Mesendoderm (in vitro differentiated cells): ENCODE measurements at regions not wholly inside any gene's neighbourhood (a gene's known extent, or its start where the extent isn't known, plus 50 kb on each side); places are given as distances from the start of the nearest gene placed in this dataset.
A peak's percentile ranks its signal among the peaks of the same experiment; 100 is the strongest.

Experiments used
- DNase-seq: peaks from one replicate; pipeline ENCODE4 v3.0.0; 2013
- H2AK5ac ChIP-seq: 2 replicates; pipeline ENCODE4 v1.6.1; 2013; ENCODE audit warnings: low read length, inconsistent platforms
- H2BK120ac ChIP-seq: 2 replicates; pipeline ENCODE4 v1.6.1; 2013; ENCODE audit warnings: low read depth, mild to moderate bottlenecking, low read length, moderate library complexity, mixed read lengths
- H2BK15ac ChIP-seq: replicated peaks from 2 replicates; pipeline ENCODE4 v1.6.1; 2013; ENCODE audit warnings: low read depth, mild to moderate bottlenecking, moderate library complexity
- H2BK5ac ChIP-seq: 2 replicates; pipeline ENCODE4 v1.6.1; 2013; ENCODE audit warnings: low read length, inconsistent platforms
- H3K18ac ChIP-seq: 2 replicates; pipeline ENCODE4 v1.6.1; 2013; ENCODE audit warnings: mild to moderate bottlenecking, low read length, mixed read lengths
- H3K23ac ChIP-seq: one replicate; pipeline ENCODE4 v1.6.1; 2013; ENCODE audit warnings: low read length
- H3K27ac ChIP-seq: 2 replicates; pipeline ENCODE4 v1.5.1; 2013; ENCODE audit warnings: low read depth, mild to moderate bottlenecking, inconsistent platforms, low read length, moderate library complexity
- H3K27me3 ChIP-seq: 2 replicates; pipeline ENCODE4 v1.6.1; 2013; ENCODE audit warnings: low read length, control low read depth, mild to moderate bottlenecking, inconsistent platforms; ENCODE audit not compliant: insufficient read depth, poor library complexity
- H3K36me3 ChIP-seq: 2 replicates; pipeline ENCODE4 v1.6.1; 2013; ENCODE audit warnings: low read length, inconsistent platforms; ENCODE audit not compliant: control insufficient read depth, insufficient read depth
- H3K4ac ChIP-seq: one replicate; pipeline ENCODE4 v1.6.1; 2013; ENCODE audit warnings: low read depth, mild to moderate bottlenecking, low read length, moderate library complexity
- H3K4me1 ChIP-seq: 2 replicates; pipeline ENCODE4 v1.6.1; 2013; ENCODE audit warnings: low read depth, low read length, inconsistent platforms; ENCODE audit not compliant: control insufficient read depth
- H3K4me2 ChIP-seq: 2 replicates; pipeline ENCODE4 v1.6.1; 2013; ENCODE audit warnings: low read length
- H3K4me3 ChIP-seq: 2 replicates; pipeline ENCODE4 v1.5.1; 2013; ENCODE audit warnings: mild to moderate bottlenecking, low read length
- H3K56ac ChIP-seq: one replicate; pipeline ENCODE4 v1.6.1; 2013; ENCODE audit warnings: low read length
- H3K79me1 ChIP-seq: 2 replicates; pipeline ENCODE4 v1.6.1; 2013; ENCODE audit warnings: low read length, inconsistent platforms
- H3K79me2 ChIP-seq: 2 replicates; pipeline ENCODE4 v1.6.1; 2013; ENCODE audit warnings: mild to moderate bottlenecking, low read length; ENCODE audit not compliant: control insufficient read depth, insufficient read depth
- H3K9ac ChIP-seq: 2 replicates; pipeline ENCODE4 v1.6.1; 2013; ENCODE audit warnings: low read length, inconsistent platforms
- H4K5ac ChIP-seq: one replicate; pipeline ENCODE4 v1.6.1; 2013; ENCODE audit warnings: low read length
- H4K8ac ChIP-seq: one replicate; pipeline ENCODE4 v1.6.1; 2013; ENCODE audit warnings: low read depth, mild to moderate bottlenecking, control low read depth, low read length, moderate library complexity
- WGBS: extraction: QIAGEN DNeasy Blood & Tissue Kit; methylation state at CpG from one replicate; pipeline ENCODE4 v1.1.7; 2013; ENCODE audit warnings: low lambda C conversion rate, missing lambda C conversion rate; ENCODE audit not compliant: insufficient coverage; ENCODE audit errors: extremely low coverage; 5-methylcytosine and 5-hydroxymethylcytosine counted together

- Histone ChIP-seq H3K9ac (no peak overlapping the region), H3K4me2 (no peak overlapping the region), H3K79me1 (no peaks in the 10 kb centered on the region), H3K4ac (no peak overlapping the region), H3K23ac (no peak overlapping the region), H3K4me3 (no peak overlapping the region), H3K36me3 (no peaks in the 10 kb centered on the region), H4K8ac (no peak overlapping the region), H3K4me1 (peaks cover 11% of the 10 kb centered on the region), H3K18ac (no peak overlapping the region), H3K79me2 (no peaks in the 10 kb centered on the region), H3K56ac (no peak overlapping the region), H2BK120ac (no peak overlapping the region), H2BK5ac (no peak overlapping the region), H4K5ac (no peak overlapping the region), H2AK5ac (no peak overlapping the region), H3K27ac (no peak overlapping the region), H3K27me3 (no peaks in the 10 kb centered on the region), H2BK15ac (no peak overlapping the region)
- no CpG with 5 or more reads among the region's 1 CpG for WGBS
- peak; percentile 93 for DNase-seq
Measured at GRCh38 chr11:110992481-110992880, 253.0 kb upstream of the POU2AF2 start.

- H3K56ac ChIP-seq, result no peak overlapping the region
- no peak overlapping the region for H4K5ac ChIP-seq
- H4K8ac ChIP-seq, result no peak overlapping the region
- H3K27me3 ChIP-seq, result no peaks in the 10 kb centered on the region
- no peak overlapping the region for H3K4me3 ChIP-seq
- H3K9ac ChIP-seq, result no peak overlapping the region
- no peak overlapping the region for H2BK120ac ChIP-seq
- H3K18ac ChIP-seq, result no peak overlapping the region
- H2BK5ac ChIP-seq, result peak overlapping the region; percentile 28
- no peak overlapping the region for H3K23ac ChIP-seq
- H2AK5ac ChIP-seq, result no peak overlapping the region
- H3K4ac ChIP-seq, result no peak overlapping the region
- H3K79me2 ChIP-seq, result no peaks in the 10 kb centered on the region
- peaks cover 11% of the 10 kb centered on the region for H3K4me1 ChIP-seq
- no peaks in the 10 kb centered on the region for H3K36me3 ChIP-seq
- H3K27ac ChIP-seq, result no peak overlapping the region
- peak; percentile 34 for DNase-seq
- WGBS, result no CpG with 5 or more reads among the region's 4 CpGs
- H2BK15ac ChIP-seq, result no peak overlapping the region
- no peaks in the 10 kb centered on the region for H3K79me1 ChIP-seq
- H3K4me2 ChIP-seq, result no peak overlapping the region
Measured at GRCh38 chr11:110991661-110992355, 253.7 kb upstream of the POU2AF2 start.

- no peak for DNase-seq
- Histone ChIP-seq H3K27me3 (no peaks in the 10 kb centered on the region), H3K4me2 (no peak overlapping the region), H3K4me3 (no peak overlapping the region), H3K18ac (peak overlapping the region; percentile 7), H2BK120ac (no peak overlapping the region), H3K4ac (no peak overlapping the region), H3K79me2 (no peaks in the 10 kb centered on the region), H3K23ac (no peak overlapping the region), H3K4me1 (peaks cover 11% of the 10 kb centered on the region), H2BK5ac (no peak overlapping the region), H3K27ac (no peak overlapping the region), H3K9ac (no peak overlapping the region), H4K5ac (no peak overlapping the region), H3K36me3 (no peaks in the 10 kb centered on the region), H4K8ac (no peak overlapping the region), H2BK15ac (no peak overlapping the region), H2AK5ac (no peak overlapping the region), H3K56ac (no peak overlapping the region), H3K79me1 (no peaks in the 10 kb centered on the region)
- no CpG with 5 or more reads among the region's 3 CpGs for WGBS
Measured at GRCh38 chr11:110990311-110990710, 255.2 kb upstream of the POU2AF2 start.

GRCh38 chr11:110989428-110990133 is 255.9 kb upstream of the POU2AF2 start:
- Histone ChIP-seq H3K4ac (no peak overlapping the region), H2BK120ac (no peak overlapping the region)
- DNase-seq, result no peak

GRCh38 chr11:110988671-110989070 is 256.9 kb upstream of the POU2AF2 start:
- Histone ChIP-seq H4K5ac (no peak overlapping the region), H3K4me2 (no peak overlapping the region), H3K23ac (no peak overlapping the region), H3K4ac (no peak overlapping the region), H3K18ac (no peak overlapping the region), H2AK5ac (no peak overlapping the region), H3K79me1 (no peaks in the 10 kb centered on the region), H2BK15ac (no peak overlapping the region), H3K4me1 (peaks cover 11% of the 10 kb centered on the region), H2BK5ac (no peak overlapping the region), H3K9ac (no peak overlapping the region), H3K27me3 (no peaks in the 10 kb centered on the region), H4K8ac (no peak overlapping the region), H3K27ac (no peak overlapping the region), H3K56ac (no peak overlapping the region), H3K79me2 (no peaks in the 10 kb centered on the region), H3K4me3 (no peak overlapping the region), H2BK120ac (no peak overlapping the region), H3K36me3 (no peaks in the 10 kb centered on the region)
- WGBS, result no CpG with 5 or more reads among the region's 3 CpGs
- DNase-seq, result no peak

More at GRCh38 chr11:110989428-110990133, 255.9 kb upstream of the POU2AF2 start:
- H2AK5ac ChIP-seq, result no peak overlapping the region
- no peak overlapping the region for H4K5ac ChIP-seq
- no peak overlapping the region for H3K4me3 ChIP-seq
- no peak overlapping the region for H3K4me2 ChIP-seq
- no peaks in the 10 kb centered on the region for H3K27me3 ChIP-seq
- H3K27ac ChIP-seq, result no peak overlapping the region
- no peak overlapping the region for H3K23ac ChIP-seq
- H3K79me1 ChIP-seq, result no peaks in the 10 kb centered on the region
- H3K9ac ChIP-seq, result no peak overlapping the region
- H2BK15ac ChIP-seq, result peak overlapping the region; percentile 64
- H3K79me2 ChIP-seq, result no peaks in the 10 kb centered on the region
- H3K4me1 ChIP-seq, result peaks cover 11% of the 10 kb centered on the region
- H3K18ac ChIP-seq, result no peak overlapping the region
- no peak overlapping the region for H4K8ac ChIP-seq
- no peak overlapping the region for H2BK5ac ChIP-seq
- no peaks in the 10 kb centered on the region for H3K36me3 ChIP-seq
- H3K56ac ChIP-seq, result no peak overlapping the region
